GM19328 (cell line): ENCODE measurements at regions not wholly inside any gene's neighbourhood (a gene's known extent, or its start where the extent isn't known, plus 50 kb on each side); places are given as distances from the start of the nearest gene placed in this dataset.

Experiments used
- ATAC-seq: cut with Tn5 transposase; IDR thresholded peaks from one replicate; pipeline ENCODE4 v1.9.1; 2021; ENCODE audit warnings: mild to moderate bottlenecking, moderate library complexity; ENCODE audit not compliant: unreplicated experiment

GRCh38 chr18:23384778-23385736 lies 68.0 kb upstream of the RIOK3 start:
- ATAC-seq: no peak

GRCh38 chr18:23386317-23386716 lies 66.8 kb upstream of the RIOK3 start:
- ATAC-seq: no peak

GRCh38 chr18:23387265-23387664 lies 65.8 kb upstream of the RIOK3 start:
- ATAC-seq: no peak

GRCh38 chr18:23388357-23388756 lies 64.7 kb upstream of the RIOK3 start:
- no peak for ATAC-seq

GRCh38 chr18:23391156-23391555 lies 61.9 kb upstream of the RIOK3 start:
- no peak for ATAC-seq

GRCh38 chr18:23397907-23398306 lies 55.2 kb upstream of the RIOK3 start:
- ATAC-seq: no peak

GRCh38 chr18:23398401-23398800 lies 54.7 kb upstream of the RIOK3 start:
- ATAC-seq: no peak

- no peak for ATAC-seq
Measured at GRCh38 chr18:23399067-23399466, 54.0 kb upstream of the RIOK3 start.

GRCh38 chr18:23400918-23401317 lies 52.2 kb upstream of the RIOK3 start:
- no peak for ATAC-seq

- ATAC-seq: no peak
Measured at GRCh38 chr18:23401400-23402347, 51.4 kb upstream of the RIOK3 start.
